ENCODE measurements at regions not wholly inside any gene's neighbourhood (a gene's known extent, or its start where the extent isn't known, plus 50 kb on each side); places are given as distances from the start of the nearest gene placed in this dataset.

- Histone ChIP-seq H2BK5ac (ENCODE audit: low read depth, low read length) (no peak overlapping the region), H3K4me1 (replicated peaks in 1 of 4; ENCODE audit: control insufficient read depth in 3 of 4, insufficient read depth in 4 of 4, low read length in 3 of 4) (no peaks in the 10 kb centered on the region), H3K4me2 (ENCODE audit: insufficient read depth in 1 of 2, low read depth in 2 of 2, low read length in 2 of 2) (no peak overlapping the region), H2BK15ac (ENCODE audit: low read length) (no peak overlapping the region), H2BK20ac (ENCODE audit: low read length) (no peak overlapping the region), H3K4me3 (ENCODE audit: extremely low read depth in 1 of 4, insufficient read depth in 2 of 4, low read depth in 3 of 4, low read length in 4 of 4) (no peak overlapping the region), H3K36me3 (ENCODE audit: control insufficient read depth in 2 of 4, insufficient read depth in 4 of 4, low read length in 3 of 4) (no peaks in the 10 kb centered on the region), H2AFZ (ENCODE audit: low read length) (no peak overlapping the region), H3K23ac (ENCODE audit: insufficient read length) (no peak overlapping the region), H2BK120ac (replicated peaks; ENCODE audit: low read depth, low read length) (no peak overlapping the region), H3K4ac (replicated peaks; ENCODE audit: insufficient read length, low read depth, low read length) (no peak overlapping the region), H3K56ac (replicated peaks; ENCODE audit: insufficient read length, low read depth, low read length) (no peak overlapping the region), H3K27me3 (replicated peaks in 1 of 4; ENCODE audit: control insufficient read depth in 3 of 4, extremely low read depth in 1 of 4, insufficient read depth in 3 of 4, low read length in 3 of 4) (no peaks in the 10 kb centered on the region), H2AK5ac (ENCODE audit: low read depth, low read length) (no peak overlapping the region), H4K20me1 (replicated peaks in 1 of 2; ENCODE audit: control insufficient read depth in 1 of 2, insufficient read depth in 2 of 2, low read length in 2 of 2) (no peaks in the 10 kb centered on the region), H3K79me1 (ENCODE audit: low read depth, low read length) (no peaks in the 10 kb centered on the region), H3K23me2 (ENCODE audit: low read depth, low read length) (no peaks in the 10 kb centered on the region), H3K27ac (ENCODE audit: low read depth, low read length) (no peak overlapping the region), H3K14ac (ENCODE audit: insufficient read length) (no peak overlapping the region), H3K9ac (replicated peaks in 1 of 4; ENCODE audit: extremely low read depth in 1 of 4, low read depth in 3 of 4, low read length in 3 of 4) (no peak overlapping the region), H4K8ac (ENCODE audit: extremely low read depth, insufficient read depth, low read length) (no peak overlapping the region), H2BK12ac (ENCODE audit: low read depth, low read length) (no peak overlapping the region), H3K79me2 (ENCODE audit: control insufficient read depth in 1 of 2, insufficient read depth in 2 of 2, low read length in 2 of 2) (no peaks in the 10 kb centered on the region), H3K18ac (ENCODE audit: extremely low read depth, low read length) (no peak overlapping the region), H4K91ac (replicated peaks; ENCODE audit: insufficient read length, low read length) (no peak overlapping the region), H4K5ac (ENCODE audit: insufficient read length, low read depth, low read length) (no peak overlapping the region), H3K9me3 (ENCODE audit: insufficient read depth in 2 of 2, low read depth in 1 of 2, low read length in 1 of 2) (no peaks in the 10 kb centered on the region)
- ChIA-PET POLR2A (ENCODE audit: partially characterized antibody) (no interaction called here), CTCF (ENCODE audit: partially characterized antibody) (interaction anchor here (1.6 kb wide), 1 partner anchor 9 kb away, joined by 7 read pairs; no protein-coding TSS in a partner anchor)
- DNase-seq (ENCODE audit: low read depth in 1 of 2, low spot score in 2 of 2), result no peak
- 91% methylated on average over 2 of the region's 2 CpGs; no CpG with 5 or more reads in 1 of the 2 experiments for WGBS, 2 experiments (ENCODE audit: extremely low coverage in 1 of 2, insufficient coverage in 1 of 2, insufficient read length in 1 of 2, insufficient replicate concordance in 2 of 2, low coverage in 1 of 2, low lambda C conversion rate in 2 of 2, missing lambda C conversion rate in 1 of 2)
- FAIRE-seq, result no peak
- TF ChIP-seq BRCA1 (IDR thresholded peaks at IDR 0.05; ENCODE audit: low read depth, low read length) (no peak), TAF1 (IDR thresholded peaks at IDR 0.05; ENCODE audit: low read depth, low read length) (no peak), JUND (IDR thresholded peaks at IDR 0.05; ENCODE audit: low read length) (no peak), CREB1 (IDR thresholded peaks at IDR 0.05) (no peak), EP300 (IDR thresholded peaks at IDR 0.05; ENCODE audit: borderline replicate concordance in 1 of 2, low read depth in 2 of 2, low read length in 2 of 2) (no peak), SIN3A (conservative IDR thresholded peaks at IDR 0.05 in 1 of 2, IDR thresholded peaks at IDR 0.05 in 1 of 2; ENCODE audit: low read depth in 1 of 2, low read length in 2 of 2) (no peak), KDM4A (IDR thresholded peaks at IDR 0.05; ENCODE audit: low read depth, low read length, severe bottlenecking) (no peak), CHD2 (IDR thresholded peaks at IDR 0.05; ENCODE audit: low read length) (no peak), SUZ12 (IDR thresholded peaks at IDR 0.05; ENCODE audit: low read length) (no peak), CEBPB (IDR thresholded peaks at IDR 0.05; ENCODE audit: low read depth, low read length) (no peak), NRF1 (IDR thresholded peaks at IDR 0.05; ENCODE audit: low read depth, low read length) (no peak), TAF7 (optimal IDR thresholded peaks at IDR 0.05; ENCODE audit: borderline replicate concordance, low read depth, low read length) (no peak), CHD1 (IDR thresholded peaks at IDR 0.05; ENCODE audit: low read depth, low read length) (no peak), TEAD4 (IDR thresholded peaks at IDR 0.05; ENCODE audit: low read depth, low read length) (no peak), ASH2L (IDR thresholded peaks at IDR 0.05; ENCODE audit: low read length) (no peak), SIX5 (IDR thresholded peaks at IDR 0.05; ENCODE audit: low read depth, low read length) (no peak), SAP30 (IDR thresholded peaks at IDR 0.05; ENCODE audit: insufficient read depth, insufficient replicate concordance, low read length) (no peak)
These were observed 352.5 kb upstream of the SASH1 start for GRCh38 chr6:147990159-147990558.

Data from H1 (cell line).